HepG2 (cell line): ENCODE measurements at regions not wholly inside any gene's neighbourhood (a gene's known extent, or its start where the extent isn't known, plus 50 kb on each side); places are given as distances from the start of the nearest gene placed in this dataset.
"Not testable (repeated sequence)": the region's sequence is repeated elsewhere in the genome, so short reads cannot be mapped to it uniquely, and the experiment has no call there.

Source experiments
- ATAC-seq: fragments of 200-7000 bp; cut with Tn5 transposase; 3 replicates; pipeline ENCODE4 v1.9.1; 2020; ENCODE audit warnings: mild to moderate bottlenecking, moderate library complexity
- BruUV-seq: library from RNA; stranded (reverse); fragments of 400-500 nt; replicated peaks from 2 replicates; lab custom pipeline; 2021; lab: Mats Ljungman, UMichigan
- CTCF ChIA-PET: fragments of 300-600 bp; formaldehyde crosslinking; extraction: SDS; loops from one replicate; lab custom pipeline; 2021; ENCODE audit warnings: low total read pairs, inconsistent platforms, low intra/inter-chr PET ratio; lab: Yijun Ruan, JAX
- POLR2A ChIA-PET: fragments of 350-600 bp; sonication (Branson Sonifier 250); formaldehyde crosslinking; loops from one replicate; lab custom pipeline; 2020; ENCODE audit warnings: antibody characterized with exemption, inconsistent platforms; lab: Yijun Ruan, JAX
- DNase-seq: peaks from one replicate; pipeline ENCODE4 v3.0.0-alpha.2; 2015; ENCODE audit warnings: low spot score
- FAIRE-seq: peaks from 3 replicates; lab custom pipeline; 2011; peaks lifted over from hg19 to GRCh38; lab: Jason Lieb, UNC
- H2AFZ ChIP-seq: one replicate; pipeline ENCODE4 v1.6.1; 2011; ENCODE audit warnings: low read length, inconsistent platforms
- H3K27ac ChIP-seq: fragments of 300-600 bp; 3 replicates; pipeline ENCODE4 v1.8.0; 2011; ENCODE audit warnings: mixed run types, mild to moderate bottlenecking, mixed read lengths, low read length, inconsistent platforms; ENCODE audit not compliant: insufficient read depth; ENCODE audit errors: extremely low read length
- H3K27me3 ChIP-seq, 2 experiments: fragments of 200-600 bp in 1 of 2; 2 replicates in 1 of 2; 3 replicates in 1 of 2; pipeline versions ENCODE4 v1.6.0 to v1.8.0; 2011; ENCODE audit warnings: low read length in 2 of 2, mild to moderate bottlenecking in 2 of 2, moderate library complexity in 2 of 2, inconsistent platforms in 1 of 2; ENCODE audit not compliant: insufficient read depth in 2 of 2, control insufficient read depth in 1 of 2
- H3K36me3 ChIP-seq, 2 experiments: fragments of 200-600 bp in 1 of 2; replicated peaks in 1 of 2; 2 replicates in 1 of 2; 3 replicates in 1 of 2; pipeline versions ENCODE4 v1.5.1 to v1.8.0; 2011; ENCODE audit warnings: low read length in 2 of 2, inconsistent platforms in 1 of 2; ENCODE audit not compliant: insufficient read depth in 2 of 2, control insufficient read depth in 1 of 2
- H3K4me1 ChIP-seq: 2 replicates; pipeline ENCODE4 v1.5.1; 2012; ENCODE audit warnings: low read length, inconsistent platforms; ENCODE audit not compliant: insufficient read depth
- H3K4me2 ChIP-seq: 2 replicates; pipeline ENCODE4 v1.6.0; 2011; ENCODE audit warnings: low read depth, low read length, inconsistent platforms
- H3K4me3 ChIP-seq, 3 experiments: fragments of 200-600 bp in 1 of 3; sonication (generic), shearing (Covaris generic) in 1 of 3; replicated peaks in 1 of 3; 2 replicates each; pipeline ENCODE4 v1.5.1; 2011 to 2016; ENCODE audit warnings: low read length in 3 of 3, inconsistent platforms in 2 of 3, low read depth in 2 of 3, mild to moderate bottlenecking in 2 of 3, control low read depth in 1 of 3, mixed read lengths in 1 of 3; ENCODE audit not compliant: insufficient read depth in 1 of 3
- H3K79me2 ChIP-seq: one replicate; pipeline ENCODE4 v1.6.1; 2011; ENCODE audit warnings: low read length, inconsistent platforms; ENCODE audit not compliant: insufficient read depth
- H3K9ac ChIP-seq: 2 replicates; pipeline ENCODE4 v1.6.0; 2011; ENCODE audit warnings: mild to moderate bottlenecking, low read depth, low read length, inconsistent platforms; ENCODE audit not compliant: insufficient read depth
- H3K9me3 ChIP-seq: 2 replicates; pipeline ENCODE4 v1.5.1; 2012; ENCODE audit warnings: mild to moderate bottlenecking, low read length
- H4K20me1 ChIP-seq: 2 replicates; pipeline ENCODE4 v1.6.0; 2011; ENCODE audit warnings: inconsistent platforms, mild to moderate bottlenecking, low read length, moderate library complexity; ENCODE audit not compliant: insufficient read depth
- BCL6 ChIP-seq: IDR thresholded peaks from 2 replicates; pipeline ENCODE4 v1.6.1; 2016; ENCODE audit warnings: missing genetic modification reagents, missing compliant biosample characterization
- ERF ChIP-seq: IDR thresholded peaks from 2 replicates; pipeline ENCODE4 v1.6.1; 2018; ENCODE audit warnings: missing biosample characterization, missing genetic modification reagents
- FOXC1 ChIP-seq: sonication (generic); formaldehyde crosslinking; IDR thresholded peaks from 2 replicates; pipeline ENCODE4 v1.8.0; 2022; ENCODE audit warnings: mild to moderate bottlenecking, missing genetic modification reagents, borderline replicate concordance
- FOXJ3 ChIP-seq: sonication (generic); formaldehyde crosslinking; IDR thresholded peaks from 2 replicates; pipeline ENCODE4 v1.4.0; 2020; ENCODE audit warnings: missing genetic modification reagents, mild to moderate bottlenecking, borderline replicate concordance
- GATA4 ChIP-seq: sonication (generic); IDR thresholded peaks from 2 replicates; pipeline ENCODE4 v1.6.1; 2016; ENCODE audit warnings: antibody characterized with exemption, low read depth, borderline replicate concordance
- PITX1 ChIP-seq: sonication (generic); formaldehyde crosslinking; IDR thresholded peaks from 2 replicates; pipeline ENCODE4 v1.5.1; 2020; ENCODE audit warnings: mild to moderate bottlenecking, missing genetic modification reagents
- PRMT3 ChIP-seq: sonication (generic); formaldehyde crosslinking; IDR thresholded peaks from 2 replicates; pipeline ENCODE4 v1.8.1; 2022; ENCODE audit warnings: low read depth, mild to moderate bottlenecking, moderate library complexity, missing genetic modification reagents, borderline replicate concordance
- SAP130 ChIP-seq: IDR thresholded peaks from 2 replicates; pipeline ENCODE4 v1.6.1; 2016; ENCODE audit warnings: low read depth
- ZFP90 ChIP-seq: sonication (generic); formaldehyde crosslinking; IDR thresholded peaks from 2 replicates; pipeline ENCODE4 v1.8.0; 2022; ENCODE audit warnings: missing genetic modification reagents, mild to moderate bottlenecking, inconsistent platforms, borderline replicate concordance
- ZNF121 ChIP-seq: sonication (generic); formaldehyde crosslinking; IDR thresholded peaks from 2 replicates; pipeline ENCODE4 v1.5.0; 2020; ENCODE audit warnings: mild to moderate bottlenecking, missing genetic modification reagents
- ZNF124 ChIP-seq: sonication (generic); formaldehyde crosslinking; IDR thresholded peaks from 2 replicates; pipeline ENCODE4 v1.4.0; 2020; ENCODE audit warnings: missing genetic modification reagents
- ZNF317 ChIP-seq: sonication (generic); formaldehyde crosslinking; IDR thresholded peaks from 2 replicates; pipeline ENCODE4 v1.5.0; 2020; ENCODE audit warnings: mild to moderate bottlenecking, missing genetic modification reagents
- ZNF383 ChIP-seq: sonication (generic); formaldehyde crosslinking; IDR thresholded peaks from 2 replicates; pipeline ENCODE4 v1.4.0; 2020; ENCODE audit warnings: missing genetic modification reagents, mild to moderate bottlenecking, borderline replicate concordance
- ZNF510 ChIP-seq: sonication (generic); formaldehyde crosslinking; IDR thresholded peaks from 2 replicates; pipeline ENCODE4 v1.4.0; 2020; ENCODE audit warnings: low read depth, mild to moderate bottlenecking, missing genetic modification reagents
- ZNF552 ChIP-seq: sonication (generic); formaldehyde crosslinking; IDR thresholded peaks from 2 replicates; pipeline ENCODE4 v1.9.0; 2022; ENCODE audit warnings: missing genetic modification reagents, mild to moderate bottlenecking, borderline replicate concordance
- WGBS: methylation state at CpG from one replicate; pipeline ENCODE4 v1.1.6; 2017; ENCODE audit warnings: low lambda C conversion rate; 5-methylcytosine and 5-hydroxymethylcytosine counted together
- in situ Hi-C: cut with HindIII; loops from 2 replicates; pipeline ENCODE4 v1.10.0; 2017; ENCODE audit warnings: low pct_unique_long_range_greater_than_20kb; ENCODE audit not compliant: extremely low pct_ligation_motif_present
- intact Hi-C: fragments of 100-400 bp; cut with micrococcal nuclease; formaldehyde crosslinking; loops from one replicate; pipeline ENCODE4 v1.10.0; 2022; ENCODE audit not compliant: unreplicated experiment
- TF ChIP-seq, protein P1 (sequence below): sonication (generic); formaldehyde crosslinking; IDR thresholded peaks from 2 replicates; pipeline ENCODE4 v1.4.0; 2020; ENCODE audit warnings: missing genetic modification reagents
- TF ChIP-seq, protein P2 (sequence below): sonication (generic); formaldehyde crosslinking; IDR thresholded peaks from 2 replicates; pipeline ENCODE4 v1.4.0; 2020; ENCODE audit warnings: mild to moderate bottlenecking, low read depth, missing genetic modification reagents
- TF ChIP-seq, protein P3 (sequence below): sonication (generic); formaldehyde crosslinking; IDR thresholded peaks from 2 replicates; pipeline ENCODE4 v1.8.1; 2023; ENCODE audit warnings: missing genetic modification reagents, inconsistent platforms, borderline replicate concordance
- TF ChIP-seq, protein P4 (sequence below): sonication (generic); formaldehyde crosslinking; IDR thresholded peaks from 2 replicates; pipeline ENCODE4 v1.4.0; 2020; ENCODE audit warnings: mild to moderate bottlenecking, missing genetic modification reagents

DNA sequence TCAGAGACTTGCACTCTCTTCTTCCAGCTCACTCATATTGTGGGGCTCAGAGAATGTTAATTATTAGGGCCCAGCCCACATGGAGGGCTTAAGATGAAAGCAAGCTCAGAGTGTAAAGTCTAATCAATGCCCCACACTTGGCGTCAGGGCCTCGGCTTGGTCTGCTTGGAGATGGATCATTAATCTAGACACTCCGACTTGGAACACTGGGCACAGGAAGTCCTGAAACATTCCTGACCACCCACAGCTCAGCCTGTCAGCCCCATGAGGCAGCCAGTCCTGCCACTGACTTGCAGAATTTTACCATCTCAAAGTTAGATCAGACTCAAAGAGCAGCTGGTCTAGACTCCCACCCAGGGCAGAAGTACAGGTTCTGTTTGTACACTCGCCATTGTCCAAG lies 69.8 kb upstream of the TRABD2B start:
- Histone ChIP-seq H3K4me3 (no peak overlapping the region), H3K9me3 (no peaks in the 10 kb centered on the region), H4K20me1 (no peaks in the 10 kb centered on the region), H3K36me3 (no peaks in the 10 kb centered on the region)
- FAIRE-seq: no peak
- TF ChIP-seq ERF: no peak
- TF ChIP-seq, protein P1, sequence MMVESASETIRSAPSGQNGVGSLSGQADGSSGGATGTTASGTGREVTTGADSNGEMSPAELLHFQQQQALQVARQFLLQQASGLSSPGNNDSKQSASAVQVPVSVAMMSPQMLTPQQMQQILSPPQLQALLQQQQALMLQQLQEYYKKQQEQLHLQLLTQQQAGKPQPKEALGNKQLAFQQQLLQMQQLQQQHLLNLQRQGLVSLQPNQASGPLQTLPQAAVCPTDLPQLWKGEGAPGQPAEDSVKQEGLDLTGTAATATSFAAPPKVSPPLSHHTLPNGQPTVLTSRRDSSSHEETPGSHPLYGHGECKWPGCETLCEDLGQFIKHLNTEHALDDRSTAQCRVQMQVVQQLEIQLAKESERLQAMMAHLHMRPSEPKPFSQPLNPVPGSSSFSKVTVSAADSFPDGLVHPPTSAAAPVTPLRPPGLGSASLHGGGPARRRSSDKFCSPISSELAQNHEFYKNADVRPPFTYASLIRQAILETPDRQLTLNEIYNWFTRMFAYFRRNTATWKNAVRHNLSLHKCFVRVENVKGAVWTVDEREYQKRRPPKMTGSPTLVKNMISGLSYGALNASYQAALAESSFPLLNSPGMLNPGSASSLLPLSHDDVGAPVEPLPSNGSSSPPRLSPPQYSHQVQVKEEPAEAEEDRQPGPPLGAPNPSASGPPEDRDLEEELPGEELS (CRISPR knock-in tag): no peak
- TF ChIP-seq PRMT3 (CRISPR knock-in tag): no peak
- TF ChIP-seq, protein P2, sequence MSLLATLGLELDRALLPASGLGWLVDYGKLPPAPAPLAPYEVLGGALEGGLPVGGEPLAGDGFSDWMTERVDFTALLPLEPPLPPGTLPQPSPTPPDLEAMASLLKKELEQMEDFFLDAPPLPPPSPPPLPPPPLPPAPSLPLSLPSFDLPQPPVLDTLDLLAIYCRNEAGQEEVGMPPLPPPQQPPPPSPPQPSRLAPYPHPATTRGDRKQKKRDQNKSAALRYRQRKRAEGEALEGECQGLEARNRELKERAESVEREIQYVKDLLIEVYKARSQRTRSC: no peak
- TF ChIP-seq PITX1: no peak
- no peak for TF ChIP-seq FOXJ3
- no peak for TF ChIP-seq ZNF552
- TF ChIP-seq ZNF510: no peak
- no peak for TF ChIP-seq GATA4
- TF ChIP-seq ZNF124 (CRISPR knock-in tag): no peak
- TF ChIP-seq SAP130 (CRISPR knock-in tag): no peak
- TF ChIP-seq ZNF317 (CRISPR knock-in tag): no peak
- TF ChIP-seq ZNF383 (CRISPR knock-in tag): no peak
- TF ChIP-seq FOXC1: no peak
- no peak for TF ChIP-seq ZFP90 (CRISPR knock-in tag)
- TF ChIP-seq, protein P3, sequence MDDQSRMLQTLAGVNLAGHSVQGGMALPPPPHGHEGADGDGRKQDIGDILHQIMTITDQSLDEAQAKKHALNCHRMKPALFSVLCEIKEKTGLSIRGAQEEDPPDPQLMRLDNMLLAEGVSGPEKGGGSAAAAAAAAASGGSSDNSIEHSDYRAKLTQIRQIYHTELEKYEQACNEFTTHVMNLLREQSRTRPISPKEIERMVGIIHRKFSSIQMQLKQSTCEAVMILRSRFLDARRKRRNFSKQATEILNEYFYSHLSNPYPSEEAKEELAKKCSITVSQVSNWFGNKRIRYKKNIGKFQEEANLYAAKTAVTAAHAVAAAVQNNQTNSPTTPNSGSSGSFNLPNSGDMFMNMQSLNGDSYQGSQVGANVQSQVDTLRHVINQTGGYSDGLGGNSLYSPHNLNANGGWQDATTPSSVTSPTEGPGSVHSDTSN: no peak
- TF ChIP-seq, protein P4, sequence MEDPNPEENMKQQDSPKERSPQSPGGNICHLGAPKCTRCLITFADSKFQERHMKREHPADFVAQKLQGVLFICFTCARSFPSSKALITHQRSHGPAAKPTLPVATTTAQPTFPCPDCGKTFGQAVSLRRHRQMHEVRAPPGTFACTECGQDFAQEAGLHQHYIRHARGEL (CRISPR knock-in tag): no peak
- TF ChIP-seq ZNF121 (CRISPR knock-in tag): no peak
- TF ChIP-seq BCL6 (CRISPR knock-in tag): no peak
- TF ChIP-seq, all 625 proteins: peak for 0
- Histone ChIP-seq H3K27me3 (peaks cover 0 to 2% of the 10 kb centered on the region in 2 experiments; a peak in 1 of 5 replicates), H3K9ac (no peak overlapping the region), H2AFZ (no peak overlapping the region), H3K4me2 (no peak overlapping the region), H3K4me1 (peaks cover 9% of the 10 kb centered on the region; the same call in 1 of the 2 replicates), H3K79me2 (no peaks in the 10 kb centered on the region), H3K27ac (no peak overlapping the region)
- in situ Hi-C loops: no loop called here
- 0% methylated on average over 1 of the region's 4 CpGs for WGBS
- no TSS peak for BruUV-seq
- intact Hi-C loops: no loop called here
- ATAC-seq: no peak
- CTCF ChIA-PET: no interaction called here
- POLR2A ChIA-PET: no interaction called here
- no peak for DNase-seq

DNA sequence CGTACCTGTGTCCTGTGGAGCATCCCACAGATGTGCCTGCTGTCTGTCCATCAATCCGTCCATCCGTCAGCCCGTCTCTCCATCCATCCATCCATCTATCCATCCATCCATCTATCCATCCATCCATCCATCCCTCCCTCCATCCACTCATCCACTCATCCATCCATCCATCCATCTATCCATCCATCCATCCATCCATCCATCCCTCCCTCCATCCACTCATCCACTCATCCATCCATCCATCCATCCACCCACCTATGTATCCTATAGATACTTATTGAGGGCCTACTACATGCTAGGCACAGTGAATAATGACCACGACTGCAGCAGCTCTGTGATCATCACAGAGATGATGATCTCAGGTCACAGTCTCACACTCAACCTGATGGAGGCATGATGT lies 67.5 kb upstream of the TRABD2B start:
- POLR2A ChIA-PET, in situ Hi-C loops: not testable (repeated sequence)

More for the DNA sequence above, 67.5 kb upstream of the TRABD2B start:
- H4K20me1 ChIP-seq, H3K9ac ChIP-seq, H3K4me2 ChIP-seq, DNase-seq, H3K79me2 ChIP-seq, FAIRE-seq, H2AFZ ChIP-seq, intact Hi-C loops, H3K4me1 ChIP-seq, ATAC-seq, BruUV-seq, H3K36me3 ChIP-seq, H3K9me3 ChIP-seq, H3K27ac ChIP-seq, H3K27me3 ChIP-seq, CTCF ChIA-PET, H3K4me3 ChIP-seq: not testable (repeated sequence)
- WGBS: 44% methylated on average over 5 of the region's 5 CpGs
